Pancreas (tissue), 10 donors: ENCODE measurements at regions not wholly inside any gene's neighbourhood (a gene's known extent, or its start where the extent isn't known, plus 50 kb on each side); places are given as distances from the start of the nearest gene placed in this dataset.
"Not testable (repeated sequence)": the region's sequence is repeated elsewhere in the genome, so short reads cannot be mapped to it uniquely, and the experiment has no call there.

Experiments used
- ATAC-seq, 4 donors: fragments of 200-7000 bp; cut with Tn5 transposase; one replicate each; pipeline versions ENCODE4 v1.8.0 to v1.9.1; 2020; ENCODE audit warnings: mild to moderate bottlenecking in 4 of 4, moderate library complexity in 4 of 4
- DNase-seq, 6 donors: peaks; one replicate each; pipeline ENCODE4 v3.0.0-alpha.2; 2020
- FAIRE-seq: peaks from 2 replicates; lab custom pipeline; 2012; peaks lifted over from hg19 to GRCh38; lab: Jason Lieb, UNC
- H3K27ac ChIP-seq, 4 donors: fragments of 200-600 bp; sonication (generic); 1 replicate in 3 of 4; 2 replicates in 1 of 4; pipeline versions ENCODE4 v1.5.0 to v1.8.0; 2020
- H3K27me3 ChIP-seq, 4 donors: fragments of 200-600 bp; one replicate each; pipeline ENCODE4 v1.8.0; 2021
- H3K36me3 ChIP-seq, 3 donors: fragments of 200-600 bp; sonication (generic) in 1 of 3; one replicate each; pipeline versions ENCODE4 v1.5.0 to v1.8.0; 2020 to 2021
- H3K4me1 ChIP-seq, 3 donors: fragments of 200-600 bp; one replicate each; pipeline ENCODE4 v1.8.0; 2021
- H3K4me3 ChIP-seq, 4 donors: fragments of 200-600 bp; sonication (generic) in 2 of 4; one replicate each; pipeline versions ENCODE4 v1.5.0 to v1.8.0; 2020 to 2021
- H3K9me3 ChIP-seq, 4 donors: fragments of 200-600 bp; one replicate each; pipeline ENCODE4 v1.8.0; 2021
- WGBS, 2 donors: extraction: QIAGEN DNeasy Blood & Tissue Kit; methylation state at CpG; one replicate each; pipeline ENCODE4 v1.1.7; 2013; 5-methylcytosine and 5-hydroxymethylcytosine counted together
- intact Hi-C, 3 donors: fragments of 100-400 bp; cut with DNase I; formaldehyde crosslinking; loops; one replicate each; pipeline versions ENCODE4 v1.11.1 to v1.14.2; 2022
- TF ChIP-seq, protein P1 (sequence below), 4 donors: fragments of 200-600 bp; sonication (generic) in 3 of 4; IDR thresholded peaks; one replicate each; pipeline versions ENCODE4 v1.5.0 to v1.8.0; 2021; ENCODE audit warnings: antibody characterized with exemption in 4 of 4
- donor health status: healthy with polysubstance abuse.
- donor health status: DM: no; HTN: no; CAD: no; lungs with moderate emphysema.
- donor health status: DM: no; HTN: no; CAD: no.
- donor health status: control.
- donor health status: control.
- donor health status: Bipolar disorder and iron deficiency.
- donor health status: DM: yes; HTN: yes; CAD: no.
- donor health status: DM: no; HTN: no; CAD: no.
- donor health status: DM: no; HTN: no; CAD: no.
- donor health status: DM: yes; HTN: yes; CAD: no.

DNA sequence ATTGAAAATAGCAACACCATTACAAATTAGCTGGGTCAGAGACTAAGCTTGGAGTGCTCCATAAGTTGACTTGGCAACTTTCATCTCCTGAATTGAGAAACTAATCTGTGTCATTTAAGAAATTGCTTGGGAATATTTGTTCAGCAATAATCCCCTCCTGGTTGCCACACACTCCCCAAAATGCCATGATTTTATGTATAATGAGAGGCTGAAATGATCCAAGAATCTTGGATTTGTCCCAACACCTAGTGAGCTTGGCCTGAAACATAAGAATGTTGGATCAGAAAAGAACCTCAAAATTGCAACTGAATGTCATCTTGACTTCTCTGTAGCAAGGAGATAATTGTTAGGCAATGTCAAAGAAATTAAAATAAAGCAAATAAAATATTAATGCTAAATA is 805.9 kb upstream of the ADAMTS5 start:
- no peak for DNase-seq
- FAIRE-seq, result no peak
- Histone ChIP-seq H3K27ac (no peak overlapping the region), H3K27me3 (no peaks in the 10 kb centered on the region), H3K4me3 (no peak overlapping the region), H3K4me1 (no peaks in the 10 kb centered on the region), H3K36me3 (no peaks in the 10 kb centered on the region), H3K9me3 (no peaks in the 10 kb centered on the region)
- no peak for ATAC-seq
- intact Hi-C loops, result no loop called here
- TF ChIP-seq, protein P1, sequence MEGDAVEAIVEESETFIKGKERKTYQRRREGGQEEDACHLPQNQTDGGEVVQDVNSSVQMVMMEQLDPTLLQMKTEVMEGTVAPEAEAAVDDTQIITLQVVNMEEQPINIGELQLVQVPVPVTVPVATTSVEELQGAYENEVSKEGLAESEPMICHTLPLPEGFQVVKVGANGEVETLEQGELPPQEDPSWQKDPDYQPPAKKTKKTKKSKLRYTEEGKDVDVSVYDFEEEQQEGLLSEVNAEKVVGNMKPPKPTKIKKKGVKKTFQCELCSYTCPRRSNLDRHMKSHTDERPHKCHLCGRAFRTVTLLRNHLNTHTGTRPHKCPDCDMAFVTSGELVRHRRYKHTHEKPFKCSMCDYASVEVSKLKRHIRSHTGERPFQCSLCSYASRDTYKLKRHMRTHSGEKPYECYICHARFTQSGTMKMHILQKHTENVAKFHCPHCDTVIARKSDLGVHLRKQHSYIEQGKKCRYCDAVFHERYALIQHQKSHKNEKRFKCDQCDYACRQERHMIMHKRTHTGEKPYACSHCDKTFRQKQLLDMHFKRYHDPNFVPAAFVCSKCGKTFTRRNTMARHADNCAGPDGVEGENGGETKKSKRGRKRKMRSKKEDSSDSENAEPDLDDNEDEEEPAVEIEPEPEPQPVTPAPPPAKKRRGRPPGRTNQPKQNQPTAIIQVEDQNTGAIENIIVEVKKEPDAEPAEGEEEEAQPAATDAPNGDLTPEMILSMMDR (IDR thresholded peaks at IDR 0.05), result no peak

DNA sequence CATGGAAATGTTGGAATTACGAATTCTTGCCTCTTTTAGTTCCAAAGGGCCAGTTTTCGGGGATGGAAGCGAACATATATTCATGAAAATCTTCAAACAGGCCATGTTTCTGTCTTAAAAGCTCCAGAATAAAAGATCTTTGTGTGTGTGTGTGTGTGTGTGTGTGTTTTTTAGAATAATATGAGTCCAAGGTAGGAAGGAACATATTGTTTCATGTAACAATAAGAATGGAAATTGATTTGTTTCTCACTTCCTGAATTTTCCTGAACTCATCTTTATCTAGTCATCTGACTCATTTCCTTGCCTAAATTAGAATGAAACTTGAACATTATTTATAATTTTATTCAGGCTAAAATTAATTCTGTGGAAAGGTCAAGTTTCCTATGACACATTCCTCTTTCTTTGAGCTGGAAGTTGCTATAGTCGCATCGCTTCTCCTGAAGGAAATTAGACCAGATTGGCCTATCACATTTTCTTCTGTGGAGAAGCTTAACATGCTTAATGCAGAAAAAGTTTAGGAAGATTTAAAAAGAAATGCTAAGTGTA is 805.1 kb upstream of the ADAMTS5 start:
- 85 to 90% methylated on average over 5 of the region's 5 CpGs for WGBS, 2 donors
- intact Hi-C loops, result no loop called here
- DNase-seq (no peak), FAIRE-seq (no peak), ATAC-seq (no peak)
- Histone ChIP-seq H3K4me1 (no peaks in the 10 kb centered on the region), H3K27ac (no peak overlapping the region), H3K27me3 (no peaks in the 10 kb centered on the region), H3K36me3 (no peaks in the 10 kb centered on the region), H3K4me3 (no peak overlapping the region), H3K9me3 (no peaks in the 10 kb centered on the region)
- TF ChIP-seq, protein P1 (IDR thresholded peaks at IDR 0.05), result no peak

DNA sequence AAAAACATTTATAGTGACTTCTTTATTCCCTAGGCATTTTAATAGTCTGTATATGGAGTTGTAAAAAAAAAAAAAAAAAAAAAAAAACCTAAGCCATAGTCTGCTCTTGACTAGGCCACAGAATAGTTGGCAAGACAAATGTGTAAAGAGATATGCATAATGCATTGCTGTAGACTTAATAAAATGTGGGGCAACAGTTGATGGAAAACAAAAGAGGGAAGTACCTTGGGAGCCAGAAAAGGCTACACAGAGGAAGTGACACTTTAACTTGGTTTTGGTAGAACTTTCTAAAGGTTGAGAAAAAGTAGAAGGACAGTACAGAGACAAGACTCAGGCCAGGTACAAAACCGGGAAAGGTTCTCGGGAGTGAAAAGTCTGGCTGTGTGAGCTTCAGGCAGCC is 802.9 kb upstream of the ADAMTS5 start:
- intact Hi-C loops, result no loop called here
- Histone ChIP-seq H3K36me3 (no peaks in the 10 kb centered on the region), H3K27me3 (no peaks in the 10 kb centered on the region), H3K27ac (no peak overlapping the region), H3K4me3 (no peak overlapping the region), H3K4me1 (no peaks in the 10 kb centered on the region), H3K9me3 (no peaks in the 10 kb centered on the region)
- TF ChIP-seq, protein P1 (IDR thresholded peaks at IDR 0.05), result no peak
- ATAC-seq (no peak), FAIRE-seq (no peak), DNase-seq (no peak)
- 90 to 97% methylated on average over 2 of the region's 2 CpGs for WGBS, 2 donors

DNA sequence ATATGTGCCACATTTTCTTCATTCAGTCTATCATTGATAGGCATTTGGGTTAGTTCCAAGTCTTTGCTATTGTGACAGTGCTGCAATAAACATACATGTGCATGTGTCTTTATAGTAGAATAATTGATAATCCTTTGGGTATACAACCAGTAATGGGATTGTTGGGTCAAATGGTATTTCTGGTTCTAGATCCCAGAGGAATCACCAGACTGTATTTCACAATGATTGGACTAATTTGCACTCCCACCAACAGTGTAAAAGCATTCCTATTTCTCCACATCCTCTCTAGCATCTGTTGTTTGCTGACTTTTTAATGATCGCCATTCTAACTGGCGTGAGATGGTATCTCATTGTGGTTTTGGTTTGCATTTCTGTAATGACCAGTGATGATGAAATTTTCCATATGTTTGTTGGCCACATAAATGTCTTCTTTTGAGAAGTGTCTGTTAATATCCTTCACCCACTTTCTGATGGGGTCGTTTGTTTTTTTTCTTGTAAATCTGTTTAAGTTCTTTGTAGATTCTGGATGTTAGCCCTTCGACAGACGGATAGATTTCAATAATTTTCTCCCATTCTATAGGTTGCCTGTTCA is 801.3 kb upstream of the ADAMTS5 start:
- H3K36me3 ChIP-seq, H3K9me3 ChIP-seq, intact Hi-C loops, H3K4me1 ChIP-seq, H3K4me3 ChIP-seq, H3K27ac ChIP-seq, H3K27me3 ChIP-seq, ATAC-seq, DNase-seq, FAIRE-seq: not testable (repeated sequence)
- 84 to 91% methylated on average over 5 of the region's 5 CpGs for WGBS, 2 donors

DNA sequence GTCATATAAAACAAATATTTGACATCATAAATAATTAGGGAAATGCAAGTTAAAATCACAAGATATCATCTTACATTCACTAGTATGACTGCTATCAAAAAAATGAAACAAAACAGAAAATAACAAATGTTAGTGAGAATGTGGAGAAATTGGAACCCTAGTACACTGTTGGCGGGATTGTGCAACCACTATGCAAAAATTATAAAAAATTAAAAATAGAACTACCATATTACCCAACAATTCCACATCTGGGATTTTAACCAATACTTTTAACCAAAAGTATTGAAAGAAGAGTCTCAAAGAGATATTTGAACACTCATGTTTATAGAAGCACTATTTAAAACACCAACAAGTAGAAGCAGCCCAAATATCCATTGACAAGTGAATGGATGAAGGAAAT is 797.2 kb upstream of the ADAMTS5 start:
- H3K27me3 ChIP-seq, result no peaks in the 10 kb centered on the region
- H3K4me3 ChIP-seq, result no peak overlapping the region

More for the DNA sequence above, 797.2 kb upstream of the ADAMTS5 start:
- no peak for DNase-seq
- FAIRE-seq, result no peak
- WGBS, 2 donors, result 80 to 96% methylated on average over 1 of the region's 1 CpG
- H3K27ac ChIP-seq, result no peak overlapping the region
- intact Hi-C loops, result no loop called here
- no peaks in the 10 kb centered on the region for H3K9me3 ChIP-seq
- ATAC-seq, result no peak
- TF ChIP-seq, protein P1 (IDR thresholded peaks at IDR 0.05), result no peak
- H3K4me1 ChIP-seq, result no peaks in the 10 kb centered on the region
- no peaks in the 10 kb centered on the region for H3K36me3 ChIP-seq
